ENCODE measurements at regions not wholly inside any gene's neighbourhood (a gene's known extent, or its start where the extent isn't known, plus 50 kb on each side); places are given as distances from the start of the nearest gene placed in this dataset.

DNA sequence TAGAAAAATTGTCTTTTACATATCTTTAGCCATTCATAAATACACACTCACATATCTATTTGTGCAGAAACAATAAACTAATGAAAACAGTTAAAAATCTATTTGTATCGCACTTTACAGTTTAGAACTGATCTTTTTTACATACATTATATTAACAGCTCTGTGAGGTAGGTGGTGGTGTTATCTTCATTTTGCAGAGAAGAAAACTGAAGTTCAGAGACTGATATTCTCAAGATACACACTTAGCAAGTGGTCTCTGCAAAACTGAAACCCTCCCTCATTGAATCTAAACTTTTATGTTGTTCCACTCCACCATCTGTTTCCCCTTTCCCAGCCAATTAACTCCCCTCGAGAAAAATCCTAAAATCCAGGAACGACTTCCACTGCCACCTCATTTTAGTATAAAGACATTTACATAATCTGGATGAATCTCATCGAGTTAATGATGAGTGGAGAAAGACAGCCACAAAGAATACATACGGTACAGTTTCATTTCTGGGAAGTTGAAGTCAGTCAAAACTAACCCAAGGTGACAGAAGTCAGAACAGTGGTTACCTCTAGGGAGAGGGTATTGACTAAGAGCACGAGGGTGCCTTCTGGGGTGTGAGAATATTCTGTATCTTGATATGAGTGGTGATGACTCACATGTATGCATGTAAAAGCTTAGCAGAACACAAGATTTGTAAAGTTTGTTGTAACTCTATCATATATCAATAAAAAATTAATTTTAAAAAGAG, 524.2 kb upstream of the TCF4 start (continued):
- TF ChIP-seq, protein P1, sequence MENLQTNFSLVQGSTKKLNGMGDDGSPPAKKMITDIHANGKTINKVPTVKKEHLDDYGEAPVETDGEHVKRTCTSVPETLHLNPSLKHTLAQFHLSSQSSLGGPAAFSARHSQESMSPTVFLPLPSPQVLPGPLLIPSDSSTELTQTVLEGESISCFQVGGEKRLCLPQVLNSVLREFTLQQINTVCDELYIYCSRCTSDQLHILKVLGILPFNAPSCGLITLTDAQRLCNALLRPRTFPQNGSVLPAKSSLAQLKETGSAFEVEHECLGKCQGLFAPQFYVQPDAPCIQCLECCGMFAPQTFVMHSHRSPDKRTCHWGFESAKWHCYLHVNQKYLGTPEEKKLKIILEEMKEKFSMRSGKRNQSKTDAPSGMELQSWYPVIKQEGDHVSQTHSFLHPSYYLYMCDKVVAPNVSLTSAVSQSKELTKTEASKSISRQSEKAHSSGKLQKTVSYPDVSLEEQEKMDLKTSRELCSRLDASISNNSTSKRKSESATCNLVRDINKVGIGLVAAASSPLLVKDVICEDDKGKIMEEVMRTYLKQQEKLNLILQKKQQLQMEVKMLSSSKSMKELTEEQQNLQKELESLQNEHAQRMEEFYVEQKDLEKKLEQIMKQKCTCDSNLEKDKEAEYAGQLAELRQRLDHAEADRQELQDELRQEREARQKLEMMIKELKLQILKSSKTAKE (IDR thresholded peaks at IDR 0.05; ENCODE audit: low read depth, poor library complexity, severe bottlenecking) = peak; percentile 52
- TF ChIP-seq SMAD1 (IDR thresholded peaks at IDR 0.05; ENCODE audit: low read depth, partially characterized antibody) (peak; percentile 24), MTA3 (IDR thresholded peaks at IDR 0.05; ENCODE audit: borderline replicate concordance, low read length) (peak; percentile 75; the same call in 1 of the 2 replicates), NR2C1 (IDR thresholded peaks at IDR 0.05) (no peak), DPF2 (IDR thresholded peaks at IDR 0.05) (peak; percentile 91), EED (IDR thresholded peaks at IDR 0.05; ENCODE audit: low read depth) (peak; percentile 92), STAT1 (conservative IDR thresholded peaks at IDR 0.05) (no peak), JUNB (IDR thresholded peaks at IDR 0.05) (peak; percentile 100), CHD4 (IDR thresholded peaks at IDR 0.05) (no peak), NBN (IDR thresholded peaks at IDR 0.05) (no peak), GABPA (IDR thresholded peaks at IDR 0.05; ENCODE audit: low read depth) (peak; percentile 73), KAT2A (conservative IDR thresholded peaks at IDR 0.05; ENCODE audit: control insufficient read depth, low read depth, low read length) (no peak), EP300 (IDR thresholded peaks at IDR 0.05; ENCODE audit: borderline replicate concordance in 1 of 2, control insufficient read depth in 1 of 2, low read depth in 2 of 2, low read length in 2 of 2) (peak; percentile 71; a peak in 3 of 4 replicates), RCOR1 (conservative IDR thresholded peaks at IDR 0.05; ENCODE audit: low read depth, low read length) (no peak), MTA2 (IDR thresholded peaks at IDR 0.05; ENCODE audit: low read depth) (peak; percentile 86), SUZ12 (IDR thresholded peaks at IDR 0.05; ENCODE audit: unreplicated experiment) (no peak), FOXK2 (IDR thresholded peaks at IDR 0.05) (no peak), PAX8 (IDR thresholded peaks at IDR 0.05) (no peak), EZH2 (IDR thresholded peaks at IDR 0.05; ENCODE audit: borderline replicate concordance, control insufficient read depth, low read depth, low read length) (no peak)
- TF ChIP-seq, protein P2, sequence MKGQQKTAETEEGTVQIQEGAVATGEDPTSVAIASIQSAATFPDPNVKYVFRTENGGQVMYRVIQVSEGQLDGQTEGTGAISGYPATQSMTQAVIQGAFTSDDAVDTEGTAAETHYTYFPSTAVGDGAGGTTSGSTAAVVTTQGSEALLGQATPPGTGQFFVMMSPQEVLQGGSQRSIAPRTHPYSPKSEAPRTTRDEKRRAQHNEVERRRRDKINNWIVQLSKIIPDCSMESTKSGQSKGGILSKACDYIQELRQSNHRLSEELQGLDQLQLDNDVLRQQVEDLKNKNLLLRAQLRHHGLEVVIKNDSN (IDR thresholded peaks at IDR 0.05; ENCODE audit: borderline replicate concordance, extremely low read length, insufficient read depth, low read depth, low read length) = no peak
- TF ChIP-seq, protein P3, sequence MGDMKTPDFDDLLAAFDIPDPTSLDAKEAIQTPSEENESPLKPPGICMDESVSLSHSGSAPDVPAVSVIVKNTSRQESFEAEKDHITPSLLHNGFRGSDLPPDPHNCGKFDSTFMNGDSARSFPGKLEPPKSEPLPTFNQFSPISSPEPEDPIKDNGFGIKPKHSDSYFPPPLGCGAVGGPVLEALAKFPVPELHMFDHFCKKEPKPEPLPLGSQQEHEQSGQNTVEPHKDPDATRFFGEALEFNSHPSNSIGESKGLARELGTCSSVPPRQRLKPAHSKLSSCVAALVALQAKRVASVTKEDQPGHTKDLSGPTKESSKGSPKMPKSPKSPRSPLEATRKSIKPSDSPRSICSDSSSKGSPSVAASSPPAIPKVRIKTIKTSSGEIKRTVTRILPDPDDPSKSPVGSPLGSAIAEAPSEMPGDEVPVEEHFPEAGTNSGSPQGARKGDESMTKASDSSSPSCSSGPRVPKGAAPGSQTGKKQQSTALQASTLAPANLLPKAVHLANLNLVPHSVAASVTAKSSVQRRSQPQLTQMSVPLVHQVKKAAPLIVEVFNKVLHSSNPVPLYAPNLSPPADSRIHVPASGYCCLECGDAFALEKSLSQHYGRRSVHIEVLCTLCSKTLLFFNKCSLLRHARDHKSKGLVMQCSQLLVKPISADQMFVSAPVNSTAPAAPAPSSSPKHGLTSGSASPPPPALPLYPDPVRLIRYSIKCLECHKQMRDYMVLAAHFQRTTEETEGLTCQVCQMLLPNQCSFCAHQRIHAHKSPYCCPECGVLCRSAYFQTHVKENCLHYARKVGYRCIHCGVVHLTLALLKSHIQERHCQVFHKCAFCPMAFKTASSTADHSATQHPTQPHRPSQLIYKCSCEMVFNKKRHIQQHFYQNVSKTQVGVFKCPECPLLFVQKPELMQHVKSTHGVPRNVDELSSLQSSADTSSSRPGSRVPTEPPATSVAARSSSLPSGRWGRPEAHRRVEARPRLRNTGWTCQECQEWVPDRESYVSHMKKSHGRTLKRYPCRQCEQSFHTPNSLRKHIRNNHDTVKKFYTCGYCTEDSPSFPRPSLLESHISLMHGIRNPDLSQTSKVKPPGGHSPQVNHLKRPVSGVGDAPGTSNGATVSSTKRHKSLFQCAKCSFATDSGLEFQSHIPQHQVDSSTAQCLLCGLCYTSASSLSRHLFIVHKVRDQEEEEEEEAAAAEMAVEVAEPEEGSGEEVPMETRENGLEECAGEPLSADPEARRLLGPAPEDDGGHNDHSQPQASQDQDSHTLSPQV (IDR thresholded peaks at IDR 0.05) = no peak
- TF ChIP-seq, protein P4, sequence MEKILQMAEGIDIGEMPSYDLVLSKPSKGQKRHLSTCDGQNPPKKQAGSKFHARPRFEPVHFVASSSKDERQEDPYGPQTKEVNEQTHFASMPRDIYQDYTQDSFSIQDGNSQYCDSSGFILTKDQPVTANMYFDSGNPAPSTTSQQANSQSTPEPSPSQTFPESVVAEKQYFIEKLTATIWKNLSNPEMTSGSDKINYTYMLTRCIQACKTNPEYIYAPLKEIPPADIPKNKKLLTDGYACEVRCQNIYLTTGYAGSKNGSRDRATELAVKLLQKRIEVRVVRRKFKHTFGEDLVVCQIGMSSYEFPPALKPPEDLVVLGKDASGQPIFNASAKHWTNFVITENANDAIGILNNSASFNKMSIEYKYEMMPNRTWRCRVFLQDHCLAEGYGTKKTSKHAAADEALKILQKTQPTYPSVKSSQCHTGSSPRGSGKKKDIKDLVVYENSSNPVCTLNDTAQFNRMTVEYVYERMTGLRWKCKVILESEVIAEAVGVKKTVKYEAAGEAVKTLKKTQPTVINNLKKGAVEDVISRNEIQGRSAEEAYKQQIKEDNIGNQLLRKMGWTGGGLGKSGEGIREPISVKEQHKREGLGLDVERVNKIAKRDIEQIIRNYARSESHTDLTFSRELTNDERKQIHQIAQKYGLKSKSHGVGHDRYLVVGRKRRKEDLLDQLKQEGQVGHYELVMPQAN (conservative IDR thresholded peaks at IDR 0.05) = no peak
